ENCODE measurements at regions not wholly inside any gene's neighbourhood (a gene's known extent, or its start where the extent isn't known, plus 50 kb on each side); places are given as distances from the start of the nearest gene placed in this dataset.

- FAIRE-seq = no peak
- TF ChIP-seq SPI1 (IDR thresholded peaks at IDR 0.05; ENCODE audit: low read depth, low read length) (no peak), POU2F2 (IDR thresholded peaks at IDR 0.05; ENCODE audit: low read depth, low read length) (no peak), PAX5 (IDR thresholded peaks at IDR 0.05; ENCODE audit: insufficient read depth, low read length, severe bottlenecking) (no peak), POLR2AphosphoS5 (IDR thresholded peaks at IDR 0.05; ENCODE audit: low read depth, low read length) (no peak), TAF1 (IDR thresholded peaks at IDR 0.05; ENCODE audit: low read depth, low read length) (no peak), POLR2A (IDR thresholded peaks at IDR 0.05; ENCODE audit: low read depth, low read length) (no peak)
- DNase-seq (ENCODE audit: insufficient read length, low spot score) = no peak
Observed at GRCh38 chr6:122042960-122043735, 356.3 kb upstream of the HSF2 start.

- FAIRE-seq (no peak), DNase-seq (ENCODE audit: insufficient read length, low spot score) (no peak)
- TF ChIP-seq TAF1 (IDR thresholded peaks at IDR 0.05; ENCODE audit: low read depth, low read length) = no peak
- no peak for TF ChIP-seq POU2F2 (IDR thresholded peaks at IDR 0.05; ENCODE audit: low read depth, low read length)
- no peak for TF ChIP-seq PAX5 (IDR thresholded peaks at IDR 0.05; ENCODE audit: insufficient read depth, low read length, severe bottlenecking)
- no peak for TF ChIP-seq POLR2A (IDR thresholded peaks at IDR 0.05; ENCODE audit: low read depth, low read length)
- TF ChIP-seq SPI1 (IDR thresholded peaks at IDR 0.05; ENCODE audit: low read depth, low read length) = no peak
- no peak for TF ChIP-seq POLR2AphosphoS5 (IDR thresholded peaks at IDR 0.05; ENCODE audit: low read depth, low read length)
Observed at GRCh38 chr6:122048570-122048969, 350.9 kb upstream of the HSF2 start.

DNA sequence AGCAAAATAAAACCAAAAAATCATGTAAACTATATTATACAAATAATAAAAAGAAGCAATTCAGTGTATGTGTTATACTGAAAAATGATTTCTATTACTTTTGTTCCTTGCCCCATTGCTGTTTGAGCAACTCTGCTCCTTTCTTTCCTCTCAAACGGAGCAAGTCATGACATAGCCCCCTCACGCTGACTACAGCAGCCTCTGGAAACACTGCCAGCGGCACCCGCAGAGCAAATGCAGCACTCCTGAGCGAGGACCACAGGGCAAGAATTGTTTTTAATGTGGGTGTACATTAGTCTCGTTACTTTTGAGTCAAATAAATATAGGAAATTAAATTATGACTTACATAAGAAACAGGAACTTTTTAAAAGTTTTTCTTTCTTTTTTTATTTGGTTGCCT is 350.1 kb upstream of the HSF2 start:
- DNase-seq (ENCODE audit: insufficient read length, low spot score) (no peak), FAIRE-seq (no peak)
- TF ChIP-seq TAF1 (IDR thresholded peaks at IDR 0.05; ENCODE audit: low read depth, low read length) (no peak), POLR2AphosphoS5 (IDR thresholded peaks at IDR 0.05; ENCODE audit: low read depth, low read length) (no peak), POU2F2 (IDR thresholded peaks at IDR 0.05; ENCODE audit: low read depth, low read length) (no peak), PAX5 (IDR thresholded peaks at IDR 0.05; ENCODE audit: insufficient read depth, low read length, severe bottlenecking) (no peak), POLR2A (IDR thresholded peaks at IDR 0.05; ENCODE audit: low read depth, low read length) (no peak), SPI1 (IDR thresholded peaks at IDR 0.05; ENCODE audit: low read depth, low read length) (no peak)

DNA sequence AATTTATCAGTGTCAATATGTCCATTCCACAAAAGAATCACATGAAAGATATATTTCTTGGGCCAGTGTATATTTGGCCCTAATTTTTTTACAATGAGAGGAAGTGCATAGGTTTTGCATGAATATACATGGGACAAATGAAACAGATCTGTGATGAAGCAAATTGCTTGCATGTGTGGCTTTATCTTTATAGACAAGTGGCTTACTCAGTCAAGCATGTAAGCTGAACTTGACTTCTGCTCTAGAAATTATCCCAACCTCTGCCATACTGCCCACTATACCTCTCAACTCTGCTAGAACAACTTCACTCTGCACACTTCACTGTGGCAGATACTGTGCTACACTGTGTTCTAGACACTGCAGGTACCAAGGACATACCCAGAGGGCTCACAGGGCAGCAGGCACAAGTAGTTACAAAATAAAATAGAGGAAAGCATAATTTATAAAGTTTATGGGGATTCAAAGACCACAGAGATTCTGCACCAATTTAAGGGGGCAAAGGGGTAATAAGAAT is 349.2 kb upstream of the HSF2 start:
- no peak for DNase-seq (ENCODE audit: insufficient read length, low spot score)
- TF ChIP-seq PAX5 (IDR thresholded peaks at IDR 0.05; ENCODE audit: insufficient read depth, low read length, severe bottlenecking) (no peak), SPI1 (IDR thresholded peaks at IDR 0.05; ENCODE audit: low read depth, low read length) (no peak), TAF1 (IDR thresholded peaks at IDR 0.05; ENCODE audit: low read depth, low read length) (no peak), POLR2AphosphoS5 (IDR thresholded peaks at IDR 0.05; ENCODE audit: low read depth, low read length) (no peak), POU2F2 (IDR thresholded peaks at IDR 0.05; ENCODE audit: low read depth, low read length) (no peak), POLR2A (IDR thresholded peaks at IDR 0.05; ENCODE audit: low read depth, low read length) (no peak)
- no peak for FAIRE-seq

DNA sequence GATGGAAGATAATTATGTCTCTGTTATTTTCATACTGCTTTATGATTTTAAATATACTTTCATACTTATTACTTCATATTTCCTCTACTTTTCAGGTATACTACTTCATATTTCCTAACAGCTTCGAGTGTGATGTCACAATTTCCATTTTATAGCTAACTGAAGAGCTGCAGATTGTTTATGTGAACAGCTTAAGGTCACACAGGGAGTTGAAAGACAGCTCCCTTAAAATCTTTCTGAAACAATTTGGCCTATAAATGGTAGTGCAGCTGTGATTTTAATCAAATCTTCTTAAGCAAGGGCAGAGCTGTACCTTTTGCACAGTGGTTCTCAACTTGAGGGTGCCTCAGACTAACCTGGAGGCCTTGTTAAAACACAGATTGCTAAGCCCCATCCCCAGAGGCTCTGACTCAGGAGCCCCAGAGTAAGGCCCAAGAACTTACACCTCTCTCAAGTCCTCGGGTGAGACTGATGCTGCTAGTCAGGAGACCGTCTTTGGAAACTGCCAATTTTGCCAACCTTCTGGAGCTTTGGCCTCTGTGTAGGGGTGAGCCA is 347.0 kb upstream of the HSF2 start:
- TF ChIP-seq PAX5 (IDR thresholded peaks at IDR 0.05; ENCODE audit: insufficient read depth, low read length, severe bottlenecking) (no peak), POU2F2 (IDR thresholded peaks at IDR 0.05; ENCODE audit: low read depth, low read length) (no peak), POLR2A (IDR thresholded peaks at IDR 0.05; ENCODE audit: low read depth, low read length) (no peak), SPI1 (IDR thresholded peaks at IDR 0.05; ENCODE audit: low read depth, low read length) (no peak), POLR2AphosphoS5 (IDR thresholded peaks at IDR 0.05; ENCODE audit: low read depth, low read length) (no peak), TAF1 (IDR thresholded peaks at IDR 0.05; ENCODE audit: low read depth, low read length) (no peak)
- no peak for DNase-seq (ENCODE audit: insufficient read length, low spot score)
- FAIRE-seq = no peak

GRCh38 chr6:122059918-122060317 is 339.5 kb upstream of the HSF2 start:
- FAIRE-seq (no peak), DNase-seq (ENCODE audit: insufficient read length, low spot score) (no peak)
- no peak for TF ChIP-seq POU2F2 (IDR thresholded peaks at IDR 0.05; ENCODE audit: low read depth, low read length)
- TF ChIP-seq POLR2AphosphoS5 (IDR thresholded peaks at IDR 0.05; ENCODE audit: low read depth, low read length) = no peak
- TF ChIP-seq POLR2A (IDR thresholded peaks at IDR 0.05; ENCODE audit: low read depth, low read length) = no peak
- no peak for TF ChIP-seq TAF1 (IDR thresholded peaks at IDR 0.05; ENCODE audit: low read depth, low read length)
- TF ChIP-seq PAX5 (IDR thresholded peaks at IDR 0.05; ENCODE audit: insufficient read depth, low read length, severe bottlenecking) = no peak
- no peak for TF ChIP-seq SPI1 (IDR thresholded peaks at IDR 0.05; ENCODE audit: low read depth, low read length)

DNA sequence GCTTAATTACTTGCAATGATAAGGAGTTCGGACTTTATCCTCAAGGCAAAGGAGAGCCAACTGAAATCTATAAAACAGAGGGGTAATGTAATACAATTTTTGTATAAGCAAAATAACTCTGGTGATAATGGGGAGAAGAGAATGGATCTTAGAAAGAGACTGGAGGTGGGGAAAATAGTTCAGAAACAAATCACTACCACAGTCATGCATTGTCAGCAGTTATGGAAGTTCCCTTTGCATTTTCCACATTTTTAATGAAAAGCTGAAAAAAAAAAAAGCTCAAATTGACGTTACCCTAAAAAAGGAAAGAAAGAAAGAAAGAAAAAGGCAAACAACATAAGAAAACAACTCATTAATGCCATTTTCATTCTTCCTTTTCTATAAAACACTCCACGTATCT is 337.6 kb upstream of the HSF2 start:
- DNase-seq (ENCODE audit: insufficient read length, low spot score) = no peak
- TF ChIP-seq POLR2A (IDR thresholded peaks at IDR 0.05; ENCODE audit: low read depth, low read length) (no peak), PAX5 (IDR thresholded peaks at IDR 0.05; ENCODE audit: insufficient read depth, low read length, severe bottlenecking) (no peak), TAF1 (IDR thresholded peaks at IDR 0.05; ENCODE audit: low read depth, low read length) (no peak), POU2F2 (IDR thresholded peaks at IDR 0.05; ENCODE audit: low read depth, low read length) (no peak), SPI1 (IDR thresholded peaks at IDR 0.05; ENCODE audit: low read depth, low read length) (no peak), POLR2AphosphoS5 (IDR thresholded peaks at IDR 0.05; ENCODE audit: low read depth, low read length) (no peak)
- FAIRE-seq = no peak

- FAIRE-seq = no peak
- DNase-seq (ENCODE audit: insufficient read length, low spot score) = no peak
- no peak for TF ChIP-seq TAF1 (IDR thresholded peaks at IDR 0.05; ENCODE audit: low read depth, low read length)
Observed at GRCh38 chr6:122063076-122063475, 336.4 kb upstream of the HSF2 start.

GRCh38 chr6:122063761-122064160 is 335.7 kb upstream of the HSF2 start:
- FAIRE-seq = no peak
- no peak for TF ChIP-seq SPI1 (IDR thresholded peaks at IDR 0.05; ENCODE audit: low read depth, low read length)
- no peak for TF ChIP-seq TAF1 (IDR thresholded peaks at IDR 0.05; ENCODE audit: low read depth, low read length)
- TF ChIP-seq PAX5 (IDR thresholded peaks at IDR 0.05; ENCODE audit: insufficient read depth, low read length, severe bottlenecking) = no peak
- TF ChIP-seq POLR2A (IDR thresholded peaks at IDR 0.05; ENCODE audit: low read depth, low read length) = no peak
- TF ChIP-seq POU2F2 (IDR thresholded peaks at IDR 0.05; ENCODE audit: low read depth, low read length) = no peak
- no peak for TF ChIP-seq POLR2AphosphoS5 (IDR thresholded peaks at IDR 0.05; ENCODE audit: low read depth, low read length)
- no peak for DNase-seq (ENCODE audit: insufficient read length, low spot score)
